BJ (cell line): ENCODE measurements at regions not wholly inside any gene's neighbourhood (a gene's known extent, or its start where the extent isn't known, plus 50 kb on each side); places are given as distances from the start of the nearest gene placed in this dataset.

ENCODE experiments used
- CTCF ChIA-PET: fragments of 350-600 bp; formaldehyde crosslinking; extraction: SDS; loops from one replicate; lab custom pipeline; 2021; ENCODE audit warnings: antibody characterized with exemption, inconsistent platforms; lab: Yijun Ruan, JAX
- POLR2A ChIA-PET: fragments of 300-600 bp; sonication (Branson Sonifier 250); formaldehyde crosslinking; extraction: SDS; loops from one replicate; lab custom pipeline; 2021; ENCODE audit warnings: antibody characterized with exemption; lab: Charles Lee
- DNase-seq: peaks from one replicate; pipeline ENCODE4 v3.0.0-alpha.2; 2011; ENCODE audit warnings: low read depth
- H3K27me3 ChIP-seq: 2 replicates; pipeline ENCODE4 v1.6.0; 2011; ENCODE audit warnings: low read length; ENCODE audit not compliant: control insufficient read depth, insufficient read depth
- H3K36me3 ChIP-seq: 2 replicates; pipeline ENCODE4 v1.5.1; 2011; ENCODE audit warnings: low read length; ENCODE audit not compliant: control insufficient read depth, insufficient read depth
- H3K4me3 ChIP-seq: 2 replicates; pipeline ENCODE4 v1.5.1; 2011; ENCODE audit warnings: low read depth, mild to moderate bottlenecking, control low read depth, low read length
- TF ChIP-seq, protein P1 (sequence below): IDR thresholded peaks from 2 replicates; pipeline ENCODE4 v1.5.1; 2011; ENCODE audit warnings: low read depth, mild to moderate bottlenecking, control low read depth, inconsistent platforms, low read length, moderate library complexity; ENCODE audit not compliant: insufficient read depth

DNA sequence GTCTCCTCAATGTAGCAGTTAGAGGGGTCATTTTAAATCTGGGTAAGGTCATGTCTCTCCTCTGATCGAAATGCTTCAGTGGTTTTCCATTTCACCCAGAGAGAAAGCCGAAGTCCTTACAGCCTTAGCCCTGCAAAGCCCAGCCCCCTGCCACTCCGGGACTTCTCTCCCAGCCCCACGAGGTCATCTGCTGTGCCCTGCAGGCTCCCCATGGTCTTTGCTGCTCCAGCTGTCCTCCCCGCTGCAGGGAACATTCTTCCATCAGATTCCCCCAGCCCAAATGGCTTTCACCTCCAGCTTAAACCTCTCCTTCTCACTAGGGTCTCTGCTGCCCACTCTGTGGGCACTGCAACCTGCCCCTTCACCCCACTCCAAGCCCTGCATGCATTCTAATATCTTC, 626.5 kb downstream of the NPHP4 start:
- ChIA-PET CTCF (no interaction called here), POLR2A (no interaction called here)
- TF ChIP-seq, protein P1, sequence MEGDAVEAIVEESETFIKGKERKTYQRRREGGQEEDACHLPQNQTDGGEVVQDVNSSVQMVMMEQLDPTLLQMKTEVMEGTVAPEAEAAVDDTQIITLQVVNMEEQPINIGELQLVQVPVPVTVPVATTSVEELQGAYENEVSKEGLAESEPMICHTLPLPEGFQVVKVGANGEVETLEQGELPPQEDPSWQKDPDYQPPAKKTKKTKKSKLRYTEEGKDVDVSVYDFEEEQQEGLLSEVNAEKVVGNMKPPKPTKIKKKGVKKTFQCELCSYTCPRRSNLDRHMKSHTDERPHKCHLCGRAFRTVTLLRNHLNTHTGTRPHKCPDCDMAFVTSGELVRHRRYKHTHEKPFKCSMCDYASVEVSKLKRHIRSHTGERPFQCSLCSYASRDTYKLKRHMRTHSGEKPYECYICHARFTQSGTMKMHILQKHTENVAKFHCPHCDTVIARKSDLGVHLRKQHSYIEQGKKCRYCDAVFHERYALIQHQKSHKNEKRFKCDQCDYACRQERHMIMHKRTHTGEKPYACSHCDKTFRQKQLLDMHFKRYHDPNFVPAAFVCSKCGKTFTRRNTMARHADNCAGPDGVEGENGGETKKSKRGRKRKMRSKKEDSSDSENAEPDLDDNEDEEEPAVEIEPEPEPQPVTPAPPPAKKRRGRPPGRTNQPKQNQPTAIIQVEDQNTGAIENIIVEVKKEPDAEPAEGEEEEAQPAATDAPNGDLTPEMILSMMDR = no peak
- Histone ChIP-seq H3K27me3 (no peaks in the 10 kb centered on the region), H3K4me3 (no peak overlapping the region), H3K36me3 (no peaks in the 10 kb centered on the region)
- DNase-seq = no peak

DNA sequence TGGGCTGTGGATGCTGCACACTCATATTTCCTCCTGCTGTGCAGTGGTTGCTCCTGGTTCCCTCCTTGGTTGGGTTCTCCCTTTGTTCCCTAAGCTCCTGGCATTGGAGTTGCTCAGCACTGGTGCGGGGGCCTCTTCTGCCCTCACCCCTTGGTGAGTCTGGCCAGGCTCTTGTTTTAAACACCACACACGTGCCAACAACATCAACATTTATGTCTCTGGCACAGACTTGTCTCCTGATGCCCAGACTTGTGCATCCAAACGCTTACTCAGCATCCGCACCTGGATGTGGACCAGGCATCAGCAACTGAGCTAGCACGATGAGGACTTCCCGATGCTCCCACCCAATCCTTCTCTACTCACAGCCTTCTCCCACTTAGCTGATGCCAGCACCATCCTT, 627.6 kb downstream of the NPHP4 start:
- TF ChIP-seq, protein P1 = no peak
- POLR2A ChIA-PET = no interaction called here
- H3K36me3 ChIP-seq = no peaks in the 10 kb centered on the region
- H3K4me3 ChIP-seq = no peak overlapping the region
- no peaks in the 10 kb centered on the region for H3K27me3 ChIP-seq
- CTCF ChIA-PET = no interaction called here
- DNase-seq = no peak

DNA sequence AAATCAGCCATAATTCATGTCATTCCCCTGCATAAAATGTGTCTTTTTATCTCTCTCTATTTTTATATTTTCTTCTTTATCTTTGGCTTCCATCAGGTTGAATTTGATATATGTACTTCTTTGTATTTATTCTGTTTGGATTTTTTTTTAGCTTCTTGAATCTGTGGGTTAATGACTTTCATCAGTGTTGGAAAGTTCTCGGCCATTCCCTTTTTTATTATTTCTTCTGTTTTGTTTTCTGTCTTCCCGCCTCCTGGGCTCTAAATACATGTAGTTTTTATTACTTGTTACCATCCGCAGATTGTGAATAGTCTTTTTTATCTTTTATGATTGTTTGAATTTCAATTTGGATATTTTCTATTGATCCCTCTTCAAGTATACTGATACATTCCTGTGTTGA, 637.5 kb downstream of the NPHP4 start:
- no peaks in the 10 kb centered on the region for H3K27me3 ChIP-seq
- POLR2A ChIA-PET = no interaction called here
- TF ChIP-seq, protein P1 = no peak

DNA sequence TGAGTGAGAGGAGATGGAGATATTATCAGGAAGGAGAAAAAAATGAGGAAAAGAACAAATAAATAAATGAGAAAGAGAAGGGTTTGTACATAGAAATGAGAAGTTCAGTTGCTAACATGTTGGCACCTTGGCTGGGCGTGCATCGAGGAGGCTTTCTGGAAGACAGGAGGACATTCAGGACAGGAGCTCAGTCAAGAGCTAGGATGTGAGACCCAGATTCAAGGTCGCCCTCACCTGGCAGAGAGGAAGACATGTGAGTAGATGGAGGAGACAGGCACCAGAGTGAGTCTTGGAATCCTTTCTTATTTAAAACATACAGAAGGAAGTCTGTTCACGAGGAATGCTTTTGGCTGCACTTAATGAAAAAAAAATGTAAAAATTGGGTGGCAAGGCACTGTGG, 640.9 kb downstream of the NPHP4 start:
- POLR2A ChIA-PET = no interaction called here
- no peaks in the 10 kb centered on the region for H3K36me3 ChIP-seq
- no peak overlapping the region for H3K4me3 ChIP-seq
- TF ChIP-seq, protein P1 = no peak
- CTCF ChIA-PET = no interaction called here
- DNase-seq = no peak
- no peaks in the 10 kb centered on the region for H3K27me3 ChIP-seq

More for the DNA sequence above, 637.5 kb downstream of the NPHP4 start:
- DNase-seq = no peak
- no peak overlapping the region for H3K4me3 ChIP-seq
- CTCF ChIA-PET = no interaction called here
- H3K36me3 ChIP-seq = no peaks in the 10 kb centered on the region

DNA sequence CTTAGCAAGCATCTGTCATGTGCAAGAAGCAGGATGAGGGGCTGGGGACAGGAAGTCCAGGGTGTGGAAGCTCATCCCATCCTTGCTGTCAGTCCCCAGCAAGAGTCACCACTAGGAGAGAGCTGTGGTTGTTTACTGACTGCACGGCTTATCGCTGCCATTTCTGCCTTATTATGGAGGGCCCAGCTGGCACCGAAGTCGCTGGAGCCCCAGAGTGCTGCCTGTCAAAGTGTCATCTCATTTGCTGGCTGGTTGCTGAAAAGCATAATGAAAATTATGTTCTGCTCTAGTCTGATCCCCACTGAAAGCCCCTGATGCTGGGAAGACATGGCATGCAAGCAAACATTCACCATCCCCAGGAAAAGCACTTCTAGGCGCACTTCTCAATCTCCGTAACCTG, 642.7 kb downstream of the NPHP4 start:
- Histone ChIP-seq H3K27me3 (no peaks in the 10 kb centered on the region), H3K4me3 (no peak overlapping the region), H3K36me3 (no peaks in the 10 kb centered on the region)
- TF ChIP-seq, protein P1 = no peak
- ChIA-PET POLR2A (no interaction called here), CTCF (no interaction called here)
- no peak for DNase-seq
